ENCODE measurements at regions not wholly inside any gene's neighbourhood (a gene's known extent, or its start where the extent isn't known, plus 50 kb on each side); places are given as distances from the start of the nearest gene placed in this dataset.
"Not testable (repeated sequence)": the region's sequence is repeated elsewhere in the genome, so short reads cannot be mapped to it uniquely, and the experiment has no call there.

- Histone ChIP-seq H3K4me1 (ENCODE audit: insufficient read depth) (peaks cover 33% of the 10 kb centered on the region), H3K4me2 (ENCODE audit: unreplicated experiment) (peak overlapping the region; percentile 83), H3F3A (ENCODE audit: insufficient read depth) (peaks cover 19% of the 10 kb centered on the region), H3K27ac (peak overlapping the region; percentile 95), H3K9ac (peak overlapping the region; percentile 76), H3K27me3 (replicated peaks; ENCODE audit: insufficient read depth) (no peaks in the 10 kb centered on the region), H4K20me1 (ENCODE audit: insufficient read depth) (no peaks in the 10 kb centered on the region), H3K4me3 (peak overlapping the region; percentile 41), H3K36me3 (ENCODE audit: low read depth) (no peaks in the 10 kb centered on the region), H3K79me2 (ENCODE audit: insufficient read depth) (no peaks in the 10 kb centered on the region), H3K9me2 (ENCODE audit: insufficient read depth) (no peaks in the 10 kb centered on the region), H3K9me3 (ENCODE audit: low read depth) (no peaks in the 10 kb centered on the region), H2AFZ (no peak overlapping the region)
- WGBS, 2 experiments (ENCODE audit: low coverage in 1 of 2, low lambda C conversion rate in 2 of 2, missing lambda C conversion rate in 2 of 2): 0 to 3% methylated on average over 1 of the region's 1 CpG
- peak; percentile 90 for DNase-seq
- TF ChIP-seq EZH2 (IDR thresholded peaks at IDR 0.05; ENCODE audit: insufficient read depth, poor library complexity, severe bottlenecking): no peak
- TF ChIP-seq EZH2phosphoT487 (IDR thresholded peaks at IDR 0.05; ENCODE audit: insufficient read depth, low read depth): no peak
- in situ Hi-C loops (cut with MboI): no loop called here
These were observed 99.8 kb upstream of the CPNE4 start for GRCh38 chr3:132134611-132135010.

- peak overlapping the region; percentile 83 for H3K4me2 ChIP-seq (ENCODE audit: unreplicated experiment)
- H2AFZ ChIP-seq: peak overlapping the region; percentile 72
- peaks cover 19% of the 10 kb centered on the region for H3F3A ChIP-seq (ENCODE audit: insufficient read depth)
- H3K9me3 ChIP-seq (ENCODE audit: low read depth): no peaks in the 10 kb centered on the region
- no peaks in the 10 kb centered on the region for H3K27me3 ChIP-seq (replicated peaks; ENCODE audit: insufficient read depth)
- peak; percentile 98 for DNase-seq
- H3K27ac ChIP-seq: peak overlapping the region; percentile 95
- no peaks in the 10 kb centered on the region for H3K79me2 ChIP-seq (ENCODE audit: insufficient read depth)
- H3K9ac ChIP-seq: peak overlapping the region; percentile 76
- peak overlapping the region; percentile 56 for H3K4me3 ChIP-seq
- H4K20me1 ChIP-seq (ENCODE audit: insufficient read depth): no peaks in the 10 kb centered on the region
- 19 to 36% methylated on average over 4 of the region's 4 CpGs for WGBS, 2 experiments (ENCODE audit: low coverage in 1 of 2, low lambda C conversion rate in 2 of 2, missing lambda C conversion rate in 2 of 2)
- H3K4me1 ChIP-seq (ENCODE audit: insufficient read depth): peaks cover 33% of the 10 kb centered on the region
- H3K36me3 ChIP-seq (ENCODE audit: low read depth): no peaks in the 10 kb centered on the region
- in situ Hi-C loops (cut with MboI): no loop called here
- H3K9me2 ChIP-seq (ENCODE audit: insufficient read depth): no peaks in the 10 kb centered on the region
- TF ChIP-seq EZH2phosphoT487 (IDR thresholded peaks at IDR 0.05; ENCODE audit: insufficient read depth, low read depth): no peak
- TF ChIP-seq EZH2 (IDR thresholded peaks at IDR 0.05; ENCODE audit: insufficient read depth, poor library complexity, severe bottlenecking): no peak
These were observed 101.0 kb upstream of the CPNE4 start for GRCh38 chr3:132135628-132136333.

GRCh38 chr3:132136334-132136716 lies 101.5 kb upstream of the CPNE4 start:
- H3K9me2 ChIP-seq (ENCODE audit: insufficient read depth): no peaks in the 10 kb centered on the region
- peak overlapping the region; percentile 80 for H3K4me2 ChIP-seq (ENCODE audit: unreplicated experiment)
- TF ChIP-seq EZH2 (IDR thresholded peaks at IDR 0.05; ENCODE audit: insufficient read depth, poor library complexity, severe bottlenecking) (no peak), EZH2phosphoT487 (IDR thresholded peaks at IDR 0.05; ENCODE audit: insufficient read depth, low read depth) (no peak)
- no peaks in the 10 kb centered on the region for H3K79me2 ChIP-seq (ENCODE audit: insufficient read depth)
- H3K27me3 ChIP-seq (replicated peaks; ENCODE audit: insufficient read depth): no peaks in the 10 kb centered on the region
- H3K9me3 ChIP-seq (ENCODE audit: low read depth): no peaks in the 10 kb centered on the region
- peak overlapping the region; percentile 54 for H3K4me3 ChIP-seq
- H3K4me1 ChIP-seq (ENCODE audit: insufficient read depth): peaks cover 33% of the 10 kb centered on the region
- 38 to 44% methylated on average over 2 of the region's 2 CpGs for WGBS, 2 experiments (ENCODE audit: low coverage in 1 of 2, low lambda C conversion rate in 2 of 2, missing lambda C conversion rate in 2 of 2)
- peak overlapping the region; percentile 72 for H2AFZ ChIP-seq
- no peaks in the 10 kb centered on the region for H3K36me3 ChIP-seq (ENCODE audit: low read depth)
- H4K20me1 ChIP-seq (ENCODE audit: insufficient read depth): no peaks in the 10 kb centered on the region
- peak overlapping the region; percentile 54 for H3K9ac ChIP-seq
- H3F3A ChIP-seq (ENCODE audit: insufficient read depth): peaks cover 19% of the 10 kb centered on the region
- in situ Hi-C loops (cut with MboI): no loop called here
- H3K27ac ChIP-seq: peak overlapping the region; percentile 72
- no peak for DNase-seq

- H3K27ac ChIP-seq: peak overlapping the region; percentile 72
- WGBS, 2 experiments (ENCODE audit: low coverage in 1 of 2, low lambda C conversion rate in 2 of 2, missing lambda C conversion rate in 2 of 2): 57 to 61% methylated on average over 23 of the region's 23 CpGs
- H3K79me2 ChIP-seq (ENCODE audit: insufficient read depth): not testable (repeated sequence)
These were observed 102.1 kb upstream of the CPNE4 start for GRCh38 chr3:132136902-132137301.

More at GRCh38 chr3:132136902-132137301, 102.1 kb upstream of the CPNE4 start:
- H3K9me2 ChIP-seq (ENCODE audit: insufficient read depth); H3K4me3 ChIP-seq; DNase-seq; H4K20me1 ChIP-seq (ENCODE audit: insufficient read depth); H3K36me3 ChIP-seq (ENCODE audit: low read depth); H3K9me3 ChIP-seq (ENCODE audit: low read depth); H2AFZ ChIP-seq; in situ Hi-C loops (cut with MboI); H3K27me3 ChIP-seq (replicated peaks; ENCODE audit: insufficient read depth): not testable (repeated sequence)
- Histone ChIP-seq H3K4me1 (ENCODE audit: insufficient read depth) (peaks cover 33% of the 10 kb centered on the region), H3K4me2 (ENCODE audit: unreplicated experiment) (peak overlapping the region; percentile 80), H3K9ac (peak overlapping the region; percentile 54), H3F3A (ENCODE audit: insufficient read depth) (peaks cover 19% of the 10 kb centered on the region)

Measured in GM23248 (cell line).